GM12878 (cell line): ENCODE measurements at regions not wholly inside any gene's neighbourhood (a gene's known extent, or its start where the extent isn't known, plus 50 kb on each side); places are given as distances from the start of the nearest gene placed in this dataset.

Source experiments
- ATAC-seq: fragments of 200-7000 bp; cut with Tn5 transposase; 3 replicates; pipeline ENCODE4 v1.9.1; 2020; ENCODE audit warnings: mild to moderate bottlenecking, moderate library complexity
- BruUV-seq: library from RNA; stranded (reverse); fragments of 400-500 nt; replicated peaks from 2 replicates; lab custom pipeline; 2021; lab: Mats Ljungman, UMichigan
- CTCF ChIA-PET: fragments of 300-600 bp; sonication (Branson Sonifier 250); formaldehyde crosslinking; extraction: SDS; loops from one replicate; lab custom pipeline; 2021; ENCODE audit warnings: inconsistent platforms; lab: Yijun Ruan, JAX
- POLR2A ChIA-PET: fragments of 350-600 bp; formaldehyde crosslinking; extraction: SDS; loops from one replicate; lab custom pipeline; 2021; ENCODE audit warnings: inconsistent platforms; lab: Charles Lee
- RAD21 ChIA-PET: fragments of 300-600 bp; sonication (Branson Sonifier 250); formaldehyde crosslinking; loops from one replicate; lab custom pipeline; 2023; ENCODE audit warnings: antibody characterized with exemption; ENCODE audit not compliant: unreplicated experiment; lab: Charles Lee
- SMC1A ChIA-PET: fragments of 300-600 bp; sonication (Branson Sonifier 250); formaldehyde crosslinking; loops from one replicate; lab custom pipeline; 2023; ENCODE audit not compliant: unreplicated experiment, uncharacterized antibody; lab: Charles Lee
- DNase-seq: peaks from one replicate; pipeline ENCODE4 v3.0.0-alpha.2; 2011; ENCODE audit warnings: low read depth, low spot score
- FAIRE-seq: peaks from 3 replicates; lab custom pipeline; 2011; peaks lifted over from hg19 to GRCh38; lab: Jason Lieb, UNC
- H2AFZ ChIP-seq: 2 replicates; pipeline ENCODE4 v1.6.0; 2011; ENCODE audit warnings: low read depth, low read length, control low read depth; ENCODE audit not compliant: control insufficient read depth
- H3K27ac ChIP-seq: 2 replicates; pipeline ENCODE4 v1.5.1; 2011; ENCODE audit warnings: control low read depth; ENCODE audit not compliant: control insufficient read depth, insufficient read depth
- H3K27me3 ChIP-seq, 2 experiments: replicated peaks in 1 of 2; 2 replicates each; pipeline versions ENCODE4 v1.6.0 to v1.6.1; 2011; ENCODE audit warnings: low read length in 1 of 2; ENCODE audit not compliant: control insufficient read depth in 2 of 2, insufficient read depth in 2 of 2
- H3K36me3 ChIP-seq, 2 experiments: 2 replicates each; pipeline ENCODE4 v1.5.1; 2011; ENCODE audit warnings: low read length in 1 of 2; ENCODE audit not compliant: control insufficient read depth in 2 of 2, insufficient read depth in 2 of 2
- H3K4me1 ChIP-seq: 2 replicates; pipeline ENCODE4 v1.6.1; 2011; ENCODE audit warnings: mild to moderate bottlenecking, low read length, moderate library complexity, mixed read lengths; ENCODE audit not compliant: control insufficient read depth, insufficient read depth
- H3K4me2 ChIP-seq: 2 replicates; pipeline ENCODE4 v1.6.0; 2011; ENCODE audit warnings: control low read depth; ENCODE audit not compliant: control insufficient read depth, insufficient read depth
- H3K4me3 ChIP-seq: fragments of 200-600 bp; sonication (generic); 2 replicates; pipeline ENCODE4 v1.5.1; 2016
- H3K79me2 ChIP-seq: 2 replicates; pipeline ENCODE4 v1.6.0; 2011; ENCODE audit warnings: low read length; ENCODE audit not compliant: control insufficient read depth, insufficient read depth
- H3K9ac ChIP-seq: 2 replicates; pipeline ENCODE4 v1.8.0; 2011; ENCODE audit warnings: low read length, control low read depth, mixed read lengths; ENCODE audit not compliant: control insufficient read depth, insufficient read depth
- H3K9me3 ChIP-seq: replicated peaks from 3 replicates; pipeline ENCODE4 v1.5.1; 2011; ENCODE audit warnings: mild to moderate bottlenecking, low read length; ENCODE audit not compliant: control insufficient read depth, insufficient read depth
- H4K20me1 ChIP-seq: 2 replicates; pipeline ENCODE4 v1.6.0; 2011; ENCODE audit not compliant: control insufficient read depth, insufficient read depth
- EP300 ChIP-seq, 2 experiments: fragments of 150-350 bp in 1 of 2; IDR thresholded peaks; 2 replicates each; pipeline ENCODE4 v1.6.1; 2011 to 2012; ENCODE audit warnings: low read depth in 2 of 2, low read length in 2 of 2, borderline replicate concordance in 1 of 2, improper control_type of control experiment in 1 of 2, inconsistent platforms in 1 of 2; ENCODE audit not compliant: control insufficient read depth in 1 of 2
- LARP7 ChIP-seq: fragments of 450-650 bp; IDR thresholded peaks from 2 replicates; pipeline ENCODE4 v1.6.1; 2017; ENCODE audit warnings: mild to moderate bottlenecking
- MXI1 ChIP-seq: fragments of 150-350 bp; IDR thresholded peaks from 2 replicates; pipeline ENCODE4 v1.6.1; 2011; ENCODE audit warnings: low read depth, mild to moderate bottlenecking, inconsistent platforms, low read length, improper control_type of control experiment
- NR2C2 ChIP-seq: IDR thresholded peaks from 2 replicates; pipeline ENCODE4 v1.6.1; 2011; ENCODE audit warnings: borderline replicate concordance, low read depth; ENCODE audit not compliant: control insufficient read depth, insufficient read length
- POU2F2 ChIP-seq: IDR thresholded peaks from 3 replicates; pipeline ENCODE4 v1.6.1; 2011; ENCODE audit warnings: low read depth, mild to moderate bottlenecking, low read length, borderline replicate concordance
- RFX5 ChIP-seq: IDR thresholded peaks from 2 replicates; pipeline ENCODE4 v1.6.1; 2011; ENCODE audit warnings: low read depth, low read length, improper control_type of control experiment
- WGBS: methylation state at CpG from one replicate; pipeline ENCODE4 v1.1.6; 2016; ENCODE audit warnings: low lambda C conversion rate; ENCODE audit not compliant: insufficient replicate concordance, insufficient coverage; ENCODE audit errors: missing lambda C conversion rate; 5-methylcytosine and 5-hydroxymethylcytosine counted together
- in situ Hi-C: fragments of 300-500 bp; cut with MboI; formaldehyde crosslinking; loops from 9 replicates; pipeline ENCODE4 v1.14.3; 2018; ENCODE audit warnings: mixed read lengths
- intact Hi-C: fragments of 100-400 bp; cut with micrococcal nuclease; formaldehyde crosslinking; loops from one replicate; pipeline ENCODE4 v1.14.2; 2022; ENCODE audit not compliant: unreplicated experiment
- TF ChIP-seq, protein P1 (sequence below): IDR thresholded peaks from 2 replicates; pipeline ENCODE4 v1.6.1; 2011; ENCODE audit warnings: low read depth, mild to moderate bottlenecking, low read length, moderate library complexity, borderline replicate concordance; ENCODE audit errors: extremely low read depth
- TF ChIP-seq, protein P2 (sequence below): IDR thresholded peaks from 2 replicates; pipeline ENCODE4 v1.6.1; 2011; ENCODE audit warnings: borderline replicate concordance, low read depth, mild to moderate bottlenecking, moderate library complexity, mixed read lengths, low read length; ENCODE audit not compliant: insufficient read depth; ENCODE audit errors: extremely low read length
- TF ChIP-seq, protein P3 (sequence below): fragments of 450-650 bp; conservative IDR thresholded peaks from 2 replicates; pipeline ENCODE4 v1.6.1; 2017; ENCODE audit warnings: mild to moderate bottlenecking, moderate library complexity
- TF ChIP-seq, protein P4 (sequence below): fragments of 450-650 bp; IDR thresholded peaks from 2 replicates; pipeline ENCODE4 v1.6.1; 2017; ENCODE audit warnings: mild to moderate bottlenecking
- TF ChIP-seq, protein P5 (sequence below): fragments of 150-350 bp; IDR thresholded peaks from 2 replicates; pipeline ENCODE4 v1.6.1; 2014; ENCODE audit warnings: mild to moderate bottlenecking, low read depth, low read length
- TF ChIP-seq, protein P6 (sequence below): fragments of 450-650 bp; IDR thresholded peaks from 2 replicates; pipeline ENCODE4 v1.6.1; 2017; ENCODE audit warnings: low read depth, mild to moderate bottlenecking, moderate library complexity

DNA sequence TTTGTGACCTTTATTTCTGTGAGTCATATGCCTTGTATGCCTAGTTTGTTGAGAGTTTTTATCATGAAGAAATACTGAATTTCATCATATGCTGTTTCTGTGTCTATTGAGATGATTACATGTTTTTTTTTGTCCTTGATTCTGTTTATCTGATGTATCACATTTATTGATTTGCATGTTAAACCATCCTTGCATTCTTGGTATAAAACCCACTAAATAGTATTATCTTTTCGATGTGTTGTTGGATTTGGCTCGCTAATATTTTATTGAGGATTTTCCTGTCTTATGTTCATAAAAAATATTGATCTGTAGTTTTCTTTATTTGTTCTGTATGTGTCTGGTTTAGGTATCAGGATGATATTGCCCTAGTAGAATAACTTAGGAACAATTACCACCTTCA, 164.7 kb upstream of the CHRM3 start:
- no peak overlapping the region for H3K4me3 ChIP-seq
- no peak overlapping the region for H3K27ac ChIP-seq
- in situ Hi-C loops = no loop called here
- no peak overlapping the region for H2AFZ ChIP-seq
- no peaks in the 10 kb centered on the region for H4K20me1 ChIP-seq
- H3K27me3 ChIP-seq = no peaks in the 10 kb centered on the region
- CTCF ChIA-PET = no interaction called here
- POLR2A ChIA-PET = no interaction called here
- SMC1A ChIA-PET = no interaction called here
- no peak for DNase-seq
- H3K79me2 ChIP-seq = no peaks in the 10 kb centered on the region
- no peaks in the 10 kb centered on the region; the same call in 2 of the 3 replicates for H3K9me3 ChIP-seq
- no peak overlapping the region for H3K4me2 ChIP-seq
- FAIRE-seq = no peak
- H3K9ac ChIP-seq = no peak overlapping the region
- BruUV-seq = no TSS peak
- intact Hi-C loops = no loop called here
- no peak for ATAC-seq
- H3K36me3 ChIP-seq = no peaks in the 10 kb centered on the region
- WGBS = 2% methylated on average over 2 of the region's 2 CpGs
- RAD21 ChIA-PET = no interaction called here
- no peaks in the 10 kb centered on the region for H3K4me1 ChIP-seq
- TF ChIP-seq, protein P1, sequence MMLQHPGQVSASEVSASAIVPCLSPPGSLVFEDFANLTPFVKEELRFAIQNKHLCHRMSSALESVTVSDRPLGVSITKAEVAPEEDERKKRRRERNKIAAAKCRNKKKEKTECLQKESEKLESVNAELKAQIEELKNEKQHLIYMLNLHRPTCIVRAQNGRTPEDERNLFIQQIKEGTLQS = no peak
- TF ChIP-seq, protein P2, sequence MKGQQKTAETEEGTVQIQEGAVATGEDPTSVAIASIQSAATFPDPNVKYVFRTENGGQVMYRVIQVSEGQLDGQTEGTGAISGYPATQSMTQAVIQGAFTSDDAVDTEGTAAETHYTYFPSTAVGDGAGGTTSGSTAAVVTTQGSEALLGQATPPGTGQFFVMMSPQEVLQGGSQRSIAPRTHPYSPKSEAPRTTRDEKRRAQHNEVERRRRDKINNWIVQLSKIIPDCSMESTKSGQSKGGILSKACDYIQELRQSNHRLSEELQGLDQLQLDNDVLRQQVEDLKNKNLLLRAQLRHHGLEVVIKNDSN = no peak
- no peak for TF ChIP-seq NR2C2
- TF ChIP-seq, protein P3, sequence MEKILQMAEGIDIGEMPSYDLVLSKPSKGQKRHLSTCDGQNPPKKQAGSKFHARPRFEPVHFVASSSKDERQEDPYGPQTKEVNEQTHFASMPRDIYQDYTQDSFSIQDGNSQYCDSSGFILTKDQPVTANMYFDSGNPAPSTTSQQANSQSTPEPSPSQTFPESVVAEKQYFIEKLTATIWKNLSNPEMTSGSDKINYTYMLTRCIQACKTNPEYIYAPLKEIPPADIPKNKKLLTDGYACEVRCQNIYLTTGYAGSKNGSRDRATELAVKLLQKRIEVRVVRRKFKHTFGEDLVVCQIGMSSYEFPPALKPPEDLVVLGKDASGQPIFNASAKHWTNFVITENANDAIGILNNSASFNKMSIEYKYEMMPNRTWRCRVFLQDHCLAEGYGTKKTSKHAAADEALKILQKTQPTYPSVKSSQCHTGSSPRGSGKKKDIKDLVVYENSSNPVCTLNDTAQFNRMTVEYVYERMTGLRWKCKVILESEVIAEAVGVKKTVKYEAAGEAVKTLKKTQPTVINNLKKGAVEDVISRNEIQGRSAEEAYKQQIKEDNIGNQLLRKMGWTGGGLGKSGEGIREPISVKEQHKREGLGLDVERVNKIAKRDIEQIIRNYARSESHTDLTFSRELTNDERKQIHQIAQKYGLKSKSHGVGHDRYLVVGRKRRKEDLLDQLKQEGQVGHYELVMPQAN = no peak
- TF ChIP-seq, protein P4, sequence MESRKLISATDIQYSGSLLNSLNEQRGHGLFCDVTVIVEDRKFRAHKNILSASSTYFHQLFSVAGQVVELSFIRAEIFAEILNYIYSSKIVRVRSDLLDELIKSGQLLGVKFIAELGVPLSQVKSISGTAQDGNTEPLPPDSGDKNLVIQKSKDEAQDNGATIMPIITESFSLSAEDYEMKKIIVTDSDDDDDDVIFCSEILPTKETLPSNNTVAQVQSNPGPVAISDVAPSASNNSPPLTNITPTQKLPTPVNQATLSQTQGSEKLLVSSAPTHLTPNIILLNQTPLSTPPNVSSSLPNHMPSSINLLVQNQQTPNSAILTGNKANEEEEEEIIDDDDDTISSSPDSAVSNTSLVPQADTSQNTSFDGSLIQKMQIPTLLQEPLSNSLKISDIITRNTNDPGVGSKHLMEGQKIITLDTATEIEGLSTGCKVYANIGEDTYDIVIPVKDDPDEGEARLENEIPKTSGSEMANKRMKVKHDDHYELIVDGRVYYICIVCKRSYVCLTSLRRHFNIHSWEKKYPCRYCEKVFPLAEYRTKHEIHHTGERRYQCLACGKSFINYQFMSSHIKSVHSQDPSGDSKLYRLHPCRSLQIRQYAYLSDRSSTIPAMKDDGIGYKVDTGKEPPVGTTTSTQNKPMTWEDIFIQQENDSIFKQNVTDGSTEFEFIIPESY = no peak
- no peak for TF ChIP-seq MXI1
- TF ChIP-seq, protein P5, sequence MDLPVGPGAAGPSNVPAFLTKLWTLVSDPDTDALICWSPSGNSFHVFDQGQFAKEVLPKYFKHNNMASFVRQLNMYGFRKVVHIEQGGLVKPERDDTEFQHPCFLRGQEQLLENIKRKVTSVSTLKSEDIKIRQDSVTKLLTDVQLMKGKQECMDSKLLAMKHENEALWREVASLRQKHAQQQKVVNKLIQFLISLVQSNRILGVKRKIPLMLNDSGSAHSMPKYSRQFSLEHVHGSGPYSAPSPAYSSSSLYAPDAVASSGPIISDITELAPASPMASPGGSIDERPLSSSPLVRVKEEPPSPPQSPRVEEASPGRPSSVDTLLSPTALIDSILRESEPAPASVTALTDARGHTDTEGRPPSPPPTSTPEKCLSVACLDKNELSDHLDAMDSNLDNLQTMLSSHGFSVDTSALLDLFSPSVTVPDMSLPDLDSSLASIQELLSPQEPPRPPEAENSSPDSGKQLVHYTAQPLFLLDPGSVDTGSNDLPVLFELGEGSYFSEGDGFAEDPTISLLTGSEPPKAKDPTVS = no peak
- TF ChIP-seq RFX5 = no peak
- TF ChIP-seq LARP7 = no peak
- TF ChIP-seq POU2F2 = no peak
- TF ChIP-seq, protein P6, sequence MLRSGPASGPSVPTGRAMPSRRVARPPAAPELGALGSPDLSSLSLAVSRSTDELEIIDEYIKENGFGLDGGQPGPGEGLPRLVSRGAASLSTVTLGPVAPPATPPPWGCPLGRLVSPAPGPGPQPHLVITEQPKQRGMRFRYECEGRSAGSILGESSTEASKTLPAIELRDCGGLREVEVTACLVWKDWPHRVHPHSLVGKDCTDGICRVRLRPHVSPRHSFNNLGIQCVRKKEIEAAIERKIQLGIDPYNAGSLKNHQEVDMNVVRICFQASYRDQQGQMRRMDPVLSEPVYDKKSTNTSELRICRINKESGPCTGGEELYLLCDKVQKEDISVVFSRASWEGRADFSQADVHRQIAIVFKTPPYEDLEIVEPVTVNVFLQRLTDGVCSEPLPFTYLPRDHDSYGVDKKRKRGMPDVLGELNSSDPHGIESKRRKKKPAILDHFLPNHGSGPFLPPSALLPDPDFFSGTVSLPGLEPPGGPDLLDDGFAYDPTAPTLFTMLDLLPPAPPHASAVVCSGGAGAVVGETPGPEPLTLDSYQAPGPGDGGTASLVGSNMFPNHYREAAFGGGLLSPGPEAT = no peak
- TF ChIP-seq EP300 (IDR thresholded peaks at IDR 0.05; ENCODE audit: borderline replicate concordance in 1 of 2, control insufficient read depth in 1 of 2, low read depth in 2 of 2, low read length in 2 of 2) = no peak
